Choroid plexus epithelial cell (primary cell): ENCODE measurements at regions not wholly inside any gene's neighbourhood (a gene's known extent, or its start where the extent isn't known, plus 50 kb on each side); places are given as distances from the start of the nearest gene placed in this dataset.

Experiments
- DNase-seq: peaks from one replicate; pipeline ENCODE4 v3.0.0-alpha.2; 2010; ENCODE audit warnings: low read depth
- H3K4me3 ChIP-seq: 2 replicates; pipeline ENCODE4 v1.5.1; 2011; ENCODE audit warnings: low read depth, mild to moderate bottlenecking, control low read depth, low read length, moderate library complexity
- CTCF ChIP-seq: conservative IDR thresholded peaks from 2 replicates; pipeline ENCODE4 v1.5.1; 2011; ENCODE audit warnings: low read depth, mild to moderate bottlenecking, control low read depth, inconsistent platforms, low read length, moderate library complexity

GRCh38 chr11:116614306-116615210 is 158.2 kb downstream of the BUD13 start:
- H3K4me3 ChIP-seq: no peak overlapping the region
- TF ChIP-seq CTCF: no peak

DNA sequence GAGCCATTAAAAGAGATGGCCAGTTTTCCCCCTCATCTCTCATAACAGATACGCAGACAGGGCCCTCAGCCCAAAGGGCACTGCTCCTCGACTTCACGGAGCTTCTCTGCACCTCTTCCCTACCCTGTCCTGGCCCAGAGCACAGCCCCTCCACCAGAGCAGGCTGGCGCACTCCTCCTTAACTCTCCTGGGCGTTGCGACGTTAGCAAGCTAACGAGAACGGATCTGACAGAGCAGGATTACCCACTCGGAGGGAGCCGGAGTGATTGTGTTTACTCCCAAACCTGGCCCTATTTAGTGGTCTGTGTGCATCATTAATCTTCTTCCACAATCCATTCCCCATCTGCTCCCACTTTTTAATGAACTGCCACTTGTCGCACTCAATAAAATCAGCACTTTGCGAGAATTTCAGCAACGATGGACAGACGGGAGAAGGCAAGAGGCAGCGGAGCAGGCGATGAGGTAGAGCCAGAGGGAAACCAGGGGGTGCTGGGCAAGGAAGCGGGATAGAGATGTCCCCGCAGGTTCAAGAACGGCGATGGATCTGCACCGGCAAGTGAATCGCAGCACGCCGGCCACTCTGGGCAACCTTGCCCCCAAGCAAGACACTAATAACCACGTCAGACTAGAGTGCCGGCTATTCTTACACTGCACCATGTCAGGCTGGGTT is 159.4 kb downstream of the BUD13 start:
- no peak for TF ChIP-seq CTCF
- no peak overlapping the region for H3K4me3 ChIP-seq
- no peak for DNase-seq

More at GRCh38 chr11:116614306-116615210, 158.2 kb downstream of the BUD13 start:
- no peak for DNase-seq

- TF ChIP-seq CTCF: no peak
- no peak for DNase-seq
- H3K4me3 ChIP-seq: no peak overlapping the region
Observed at GRCh38 chr11:116611998-116612620, 160.7 kb downstream of the BUD13 start.

- no peak for TF ChIP-seq CTCF
- no peak overlapping the region for H3K4me3 ChIP-seq
- DNase-seq: no peak
Observed at GRCh38 chr11:116610190-116610589, 162.6 kb downstream of the BUD13 start.

GRCh38 chr11:116607027-116607426 is 165.8 kb downstream of the BUD13 start:
- no peak for TF ChIP-seq CTCF

DNA sequence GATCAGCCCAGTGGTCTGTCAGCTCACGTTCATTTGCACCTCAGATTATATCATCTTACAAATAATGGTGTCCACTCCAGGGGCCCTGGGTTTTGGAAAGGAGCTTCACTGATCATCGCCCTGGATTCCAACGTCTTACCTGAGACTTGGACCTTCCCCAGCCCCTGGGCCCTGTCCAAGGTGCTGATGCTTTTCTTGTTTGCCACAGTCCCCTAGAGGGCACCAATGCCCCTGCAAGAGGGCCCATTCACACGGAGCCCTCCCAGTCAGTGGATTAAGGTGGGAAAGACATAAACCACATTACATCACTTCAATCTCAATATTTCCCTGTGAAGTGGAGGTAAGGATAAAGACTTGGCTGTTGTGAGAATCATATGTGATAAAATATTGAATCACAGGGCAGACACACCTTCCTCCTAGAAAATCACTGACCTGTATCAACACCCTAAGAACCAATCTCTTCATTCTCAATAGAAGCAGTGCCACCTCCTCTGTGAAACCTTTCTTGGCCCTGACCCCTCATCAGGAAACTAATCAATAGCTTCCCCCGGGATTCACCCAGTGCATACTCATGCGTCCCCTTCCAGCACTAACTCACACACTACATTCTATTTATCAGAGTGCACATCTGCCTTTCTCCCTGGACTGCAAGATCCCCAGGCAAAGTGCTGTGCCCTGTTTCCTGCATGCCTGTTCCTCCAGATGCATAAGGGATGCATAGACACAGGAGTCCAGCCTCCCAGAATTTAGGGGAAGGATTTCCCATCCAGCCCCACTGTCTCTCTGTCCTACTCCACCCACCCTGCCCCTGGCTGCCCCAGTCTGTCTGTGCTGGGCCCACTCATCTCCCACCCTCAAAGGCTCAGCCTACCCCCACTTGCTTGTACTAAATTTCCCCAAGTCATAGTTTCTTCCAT is 167.0 kb downstream of the BUD13 start:
- no peak overlapping the region for H3K4me3 ChIP-seq
- TF ChIP-seq CTCF: peak; percentile 33
- DNase-seq: peak; percentile 11

More at GRCh38 chr11:116607027-116607426, 165.8 kb downstream of the BUD13 start:
- no peak overlapping the region for H3K4me3 ChIP-seq
- no peak for DNase-seq
